Hepatocyte (in vitro differentiated cells): ENCODE measurements at regions not wholly inside any gene's neighbourhood (a gene's known extent, or its start where the extent isn't known, plus 50 kb on each side); places are given as distances from the start of the nearest gene placed in this dataset.

Source experiments
- DNase-seq: peaks from one replicate; pipeline ENCODE4 v3.0.0-alpha.2; 2016; ENCODE audit warnings: low spot score
- H2AFZ ChIP-seq: fragments of 200-600 bp; sonication (generic); 2 replicates; pipeline ENCODE4 v1.6.0; 2016; ENCODE audit warnings: antibody characterized with exemption, mild to moderate bottlenecking
- H3K27ac ChIP-seq: fragments of 200-600 bp; sonication (generic); 2 replicates; pipeline ENCODE4 v1.5.1; 2016; ENCODE audit warnings: mild to moderate bottlenecking
- H3K27me3 ChIP-seq: fragments of 200-600 bp; sonication (generic); 2 replicates; pipeline ENCODE4 v1.6.1; 2016
- H3K36me3 ChIP-seq: fragments of 200-600 bp; sonication (generic); replicated peaks from 2 replicates; pipeline ENCODE4 v1.5.1; 2016; ENCODE audit warnings: low read depth; ENCODE audit not compliant: insufficient read depth
- H3K4me1 ChIP-seq: fragments of 200-600 bp; sonication (generic); 2 replicates; pipeline ENCODE4 v1.5.1; 2016; ENCODE audit warnings: mild to moderate bottlenecking, moderate library complexity; ENCODE audit not compliant: insufficient read depth
- H3K4me2 ChIP-seq: fragments of 200-600 bp; sonication (generic); 2 replicates; pipeline ENCODE4 v1.6.0; 2016
- H3K4me3 ChIP-seq: fragments of 200-600 bp; sonication (generic); 2 replicates; pipeline ENCODE4 v1.5.1; 2016; ENCODE audit warnings: mild to moderate bottlenecking
- H3K79me2 ChIP-seq: fragments of 200-600 bp; sonication (generic); 2 replicates; pipeline ENCODE4 v1.6.0; 2017; ENCODE audit warnings: mild to moderate bottlenecking
- H3K9me2 ChIP-seq: fragments of 200-600 bp; sonication (generic); replicated peaks from 2 replicates; pipeline ENCODE4 v1.6.0; 2017; ENCODE audit warnings: mild to moderate bottlenecking; ENCODE audit not compliant: insufficient read depth
- H3K9me3 ChIP-seq: fragments of 200-600 bp; sonication (generic); 2 replicates; pipeline ENCODE4 v1.5.1; 2016; ENCODE audit warnings: low read depth, mild to moderate bottlenecking
- H4K20me1 ChIP-seq: fragments of 200-600 bp; sonication (generic); 2 replicates; pipeline ENCODE4 v1.6.0; 2016; ENCODE audit warnings: mild to moderate bottlenecking; ENCODE audit not compliant: insufficient read depth, poor library complexity, severe bottlenecking
- EZH2 ChIP-seq: fragments of 200-600 bp; sonication (generic); IDR thresholded peaks from 2 replicates; pipeline ENCODE4 v1.6.1; 2016; ENCODE audit warnings: antibody characterized with exemption, mild to moderate bottlenecking, borderline replicate concordance
- EZH2phosphoT487 ChIP-seq: fragments of 200-600 bp; sonication (generic); IDR thresholded peaks from one replicate; pipeline ENCODE4 v1.6.1; 2018; ENCODE audit warnings: antibody characterized with exemption, mild to moderate bottlenecking, low read depth, moderate library complexity; ENCODE audit not compliant: unreplicated experiment, severe bottlenecking
- WGBS: methylation state at CpG from one replicate; pipeline ENCODE4 v1.1.6; 2016; ENCODE audit warnings: low lambda C conversion rate; ENCODE audit errors: missing lambda C conversion rate; 5-methylcytosine and 5-hydroxymethylcytosine counted together
- TF ChIP-seq, protein P1 (sequence below): fragments of 200-600 bp; sonication (generic); IDR thresholded peaks from 2 replicates; pipeline ENCODE4 v1.5.1; 2016; ENCODE audit warnings: antibody characterized with exemption, mild to moderate bottlenecking; ENCODE audit not compliant: poor library complexity

DNA sequence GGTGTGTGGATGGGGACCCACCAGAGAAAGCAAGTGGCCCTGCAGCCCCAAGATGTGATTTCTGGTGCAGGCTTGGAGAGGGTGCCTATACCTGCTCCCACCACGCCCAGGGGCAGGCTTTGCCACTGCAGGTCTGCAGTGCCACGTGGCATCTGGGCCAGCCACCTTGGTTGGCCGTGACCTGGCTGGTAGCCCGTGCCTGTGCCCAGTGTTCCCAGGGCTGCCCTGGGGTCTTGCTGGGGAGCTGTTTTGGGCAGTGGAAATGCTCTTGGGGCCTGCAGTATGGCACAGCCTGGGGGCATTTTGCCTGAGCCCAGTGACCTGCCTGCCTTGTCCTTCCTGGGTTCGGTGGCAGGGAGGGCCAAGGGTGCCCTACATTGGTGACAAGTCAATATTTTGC, 203.4 kb downstream of the UBE3A start:
- no peak for TF ChIP-seq EZH2
- TF ChIP-seq, protein P1, sequence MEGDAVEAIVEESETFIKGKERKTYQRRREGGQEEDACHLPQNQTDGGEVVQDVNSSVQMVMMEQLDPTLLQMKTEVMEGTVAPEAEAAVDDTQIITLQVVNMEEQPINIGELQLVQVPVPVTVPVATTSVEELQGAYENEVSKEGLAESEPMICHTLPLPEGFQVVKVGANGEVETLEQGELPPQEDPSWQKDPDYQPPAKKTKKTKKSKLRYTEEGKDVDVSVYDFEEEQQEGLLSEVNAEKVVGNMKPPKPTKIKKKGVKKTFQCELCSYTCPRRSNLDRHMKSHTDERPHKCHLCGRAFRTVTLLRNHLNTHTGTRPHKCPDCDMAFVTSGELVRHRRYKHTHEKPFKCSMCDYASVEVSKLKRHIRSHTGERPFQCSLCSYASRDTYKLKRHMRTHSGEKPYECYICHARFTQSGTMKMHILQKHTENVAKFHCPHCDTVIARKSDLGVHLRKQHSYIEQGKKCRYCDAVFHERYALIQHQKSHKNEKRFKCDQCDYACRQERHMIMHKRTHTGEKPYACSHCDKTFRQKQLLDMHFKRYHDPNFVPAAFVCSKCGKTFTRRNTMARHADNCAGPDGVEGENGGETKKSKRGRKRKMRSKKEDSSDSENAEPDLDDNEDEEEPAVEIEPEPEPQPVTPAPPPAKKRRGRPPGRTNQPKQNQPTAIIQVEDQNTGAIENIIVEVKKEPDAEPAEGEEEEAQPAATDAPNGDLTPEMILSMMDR = no peak
- no peak for TF ChIP-seq EZH2phosphoT487
- 66% methylated on average over 5 of the region's 5 CpGs for WGBS
- Histone ChIP-seq H4K20me1 (no peaks in the 10 kb centered on the region), H3K27ac (no peak overlapping the region), H3K4me2 (no peak overlapping the region), H3K9me2 (no peaks in the 10 kb centered on the region), H3K27me3 (no peaks in the 10 kb centered on the region), H3K36me3 (no peaks in the 10 kb centered on the region), H2AFZ (no peak overlapping the region), H3K4me3 (no peak overlapping the region), H3K4me1 (no peaks in the 10 kb centered on the region), H3K79me2 (no peaks in the 10 kb centered on the region), H3K9me3 (no peaks in the 10 kb centered on the region)
- no peak for DNase-seq

DNA sequence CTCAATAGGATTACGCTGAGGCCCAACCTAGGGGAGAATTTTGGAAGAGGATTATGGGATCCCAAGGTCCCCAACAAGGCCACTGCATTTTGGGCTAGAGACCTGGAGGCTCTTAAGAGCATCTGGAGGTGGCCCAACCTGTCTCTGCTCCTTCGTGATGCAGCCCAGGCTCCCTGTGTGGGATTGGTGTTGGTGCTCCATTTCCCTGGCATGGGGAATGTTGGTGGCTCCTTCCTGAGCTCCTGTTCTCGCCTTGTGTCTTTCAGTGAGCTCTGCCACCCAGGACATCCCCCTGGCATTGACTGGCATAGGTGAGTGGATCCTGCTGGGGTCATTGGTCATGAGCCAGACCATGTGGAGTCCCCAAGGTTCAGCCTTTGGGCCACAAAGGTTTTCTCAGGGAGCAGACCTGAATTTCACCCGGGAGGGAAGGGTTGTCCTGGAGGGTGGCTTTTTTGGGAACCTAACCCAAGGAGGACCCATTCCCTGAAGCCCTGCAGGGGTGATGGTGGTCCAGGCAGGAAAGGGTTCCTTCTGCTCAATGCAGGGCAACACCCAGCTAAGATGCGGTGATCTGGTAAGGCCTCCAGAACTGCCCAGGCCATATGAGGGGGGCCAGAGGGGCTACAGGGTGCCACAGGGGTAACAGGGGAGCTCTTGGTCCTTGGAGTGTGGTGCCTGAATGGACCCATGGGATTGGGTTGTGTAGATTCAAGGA, 202.5 kb downstream of the UBE3A start:
- Histone ChIP-seq H3K4me3 (no peak overlapping the region), H4K20me1 (no peaks in the 10 kb centered on the region), H3K36me3 (no peaks in the 10 kb centered on the region), H3K4me2 (no peak overlapping the region), H3K27me3 (no peaks in the 10 kb centered on the region), H3K79me2 (no peaks in the 10 kb centered on the region), H3K9me2 (no peaks in the 10 kb centered on the region), H3K27ac (no peak overlapping the region), H2AFZ (no peak overlapping the region), H3K4me1 (no peaks in the 10 kb centered on the region), H3K9me3 (no peaks in the 10 kb centered on the region)
- TF ChIP-seq, protein P1 = no peak
- TF ChIP-seq EZH2 (no peak), EZH2phosphoT487 (no peak)
- no peak for DNase-seq
- 77% methylated on average over 5 of the region's 5 CpGs for WGBS

DNA sequence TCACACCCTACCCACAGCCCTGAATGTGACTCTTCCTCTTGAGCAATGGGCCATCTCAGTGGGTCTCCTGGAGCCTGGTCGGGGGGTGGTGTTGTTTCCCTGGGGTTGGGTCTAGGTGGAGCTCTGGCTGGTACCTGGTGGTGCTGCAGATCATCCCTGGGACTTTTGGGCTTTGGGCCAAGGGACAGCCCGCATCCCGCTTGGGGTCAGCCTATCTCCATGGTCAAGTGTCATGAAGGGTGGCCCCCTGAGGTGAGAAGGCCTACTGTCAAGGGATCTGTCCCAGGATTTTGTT, 202.0 kb downstream of the UBE3A start:
- Histone ChIP-seq H3K4me1 (no peaks in the 10 kb centered on the region), H3K36me3 (no peaks in the 10 kb centered on the region)
- WGBS = 91% methylated on average over 3 of the region's 3 CpGs

More for the DNA sequence above, 202.0 kb downstream of the UBE3A start:
- Histone ChIP-seq H3K27ac (no peak overlapping the region), H3K79me2 (no peaks in the 10 kb centered on the region), H3K4me3 (no peak overlapping the region), H3K9me2 (no peaks in the 10 kb centered on the region), H2AFZ (no peak overlapping the region), H3K27me3 (no peaks in the 10 kb centered on the region), H3K9me3 (no peaks in the 10 kb centered on the region), H4K20me1 (no peaks in the 10 kb centered on the region), H3K4me2 (no peak overlapping the region)
- DNase-seq = no peak
- TF ChIP-seq EZH2phosphoT487 = no peak
- TF ChIP-seq EZH2 = no peak
- TF ChIP-seq, protein P1 = no peak
